WTC11 (cell line): ENCODE measurements at regions not wholly inside any gene's neighbourhood (a gene's known extent, or its start where the extent isn't known, plus 50 kb on each side); places are given as distances from the start of the nearest gene placed in this dataset.

Experiments
- ATAC-seq: fragments of 200-7000 bp; cut with Tn5 transposase; 2 replicates; pipeline ENCODE4 v1.10.0; 2021; ENCODE audit warnings: mild to moderate bottlenecking, moderate library complexity
- CTCF ChIA-PET: fragments of 300-600 bp; sonication (Branson Sonifier 250); formaldehyde crosslinking; loops from one replicate; lab custom pipeline; 2021; ENCODE audit warnings: antibody characterized with exemption; lab: Charles Lee
- POLR2A ChIA-PET: fragments of 350-600 bp; sonication (Branson Sonifier 250); formaldehyde crosslinking; loops from one replicate; lab custom pipeline; 2021; ENCODE audit warnings: antibody characterized with exemption; lab: Charles Lee
- DNase-seq: peaks from one replicate; pipeline ENCODE4 v3.0.0; 2021; ENCODE audit warnings: low spot score
- H3K27ac Mint-ChIP-seq: 2 replicates; pipeline ENCODE4 v1.8.0; 2021; ENCODE audit warnings: mixed read lengths
- H3K27me3 Mint-ChIP-seq: 2 replicates; pipeline ENCODE4 v1.8.0; 2021; ENCODE audit warnings: low read depth, mild to moderate bottlenecking, moderate library complexity, mixed read lengths
- H3K36me3 Mint-ChIP-seq: 2 replicates; pipeline ENCODE4 v1.8.0; 2021; ENCODE audit warnings: mixed read lengths
- H3K4me1 Mint-ChIP-seq: 2 replicates; pipeline ENCODE4 v1.8.0; 2022; ENCODE audit warnings: mixed read lengths
- H3K4me3 Mint-ChIP-seq: 2 replicates; pipeline ENCODE4 v1.8.0; 2021; ENCODE audit warnings: mild to moderate bottlenecking, moderate library complexity, mixed read lengths
- H3K9me3 Mint-ChIP-seq: 2 replicates; pipeline ENCODE4 v1.8.0; 2021; ENCODE audit warnings: mixed read lengths
- AR ChIP-seq: fragments of 250-450 bp; sonication (Bioruptor Pico); IDR thresholded peaks from 2 replicates; pipeline ENCODE4 v1.9.0; 2021; ENCODE audit warnings: mild to moderate bottlenecking
- CTCF ChIP-seq: fragments of 200-600 bp; IDR thresholded peaks from 2 replicates; pipeline ENCODE4 v1.8.0; 2022; ENCODE audit warnings: antibody characterized with exemption
- EMX1 ChIP-seq: fragments of 250-450 bp; sonication (Bioruptor Pico); IDR thresholded peaks from 2 replicates; pipeline ENCODE4 v1.8.0; 2021; ENCODE audit warnings: mild to moderate bottlenecking
- ESRRA ChIP-seq: sonication (generic); formaldehyde crosslinking; IDR thresholded peaks from 2 replicates; pipeline ENCODE4 v1.8.1; 2022; ENCODE audit warnings: mild to moderate bottlenecking, missing genetic modification reagents, borderline replicate concordance
- GRHL2 ChIP-seq: fragments of 250-450 bp; sonication (Bioruptor Pico); IDR thresholded peaks from 2 replicates; pipeline ENCODE4 v1.8.0; 2022; ENCODE audit warnings: mild to moderate bottlenecking, moderate library complexity; ENCODE audit not compliant: insufficient replicate concordance, severe bottlenecking
- GTF2I ChIP-seq: fragments of 250-450 bp; sonication (Bioruptor Pico); conservative IDR thresholded peaks from 2 replicates; pipeline ENCODE4 v1.4.0; 2021; ENCODE audit warnings: mild to moderate bottlenecking
- JUN ChIP-seq: sonication (generic); formaldehyde crosslinking; IDR thresholded peaks from 2 replicates; pipeline ENCODE4 v1.8.0; 2023; ENCODE audit warnings: mild to moderate bottlenecking, missing genetic modification reagents
- NFE2L1 ChIP-seq: sonication (generic); formaldehyde crosslinking; IDR thresholded peaks from 2 replicates; pipeline ENCODE4 v1.8.1; 2023; ENCODE audit warnings: missing genetic modification reagents
- NFYB ChIP-seq: sonication (generic); formaldehyde crosslinking; conservative IDR thresholded peaks from 2 replicates; pipeline ENCODE4 v1.8.0; 2022; ENCODE audit warnings: low read depth, missing genetic modification reagents
- NR3C1 ChIP-seq: sonication (generic); formaldehyde crosslinking; conservative IDR thresholded peaks from 2 replicates; pipeline ENCODE4 v1.8.1; 2023; ENCODE audit warnings: low read depth, mild to moderate bottlenecking, missing genetic modification reagents
- PRDM15 ChIP-seq: sonication (generic); formaldehyde crosslinking; IDR thresholded peaks from 2 replicates; pipeline ENCODE4 v1.8.0; 2022; ENCODE audit warnings: missing genetic modification reagents
- ZNF219 ChIP-seq: sonication (generic); formaldehyde crosslinking; IDR thresholded peaks from 2 replicates; pipeline ENCODE4 v1.8.0; 2023; ENCODE audit warnings: missing genetic modification reagents, mild to moderate bottlenecking, borderline replicate concordance
- ZNF232 ChIP-seq: sonication (generic); formaldehyde crosslinking; IDR thresholded peaks from 2 replicates; pipeline ENCODE4 v1.8.0; 2022; ENCODE audit warnings: mild to moderate bottlenecking, missing genetic modification reagents
- TF ChIP-seq, protein P1 (sequence below): sonication (generic); formaldehyde crosslinking; IDR thresholded peaks from 2 replicates; pipeline ENCODE4 v1.8.1; 2022; ENCODE audit warnings: low read depth, missing genetic modification reagents, borderline replicate concordance
- TF ChIP-seq, protein P2 (sequence below): fragments of 250-450 bp; sonication (Bioruptor Pico); conservative IDR thresholded peaks from 2 replicates; pipeline ENCODE4 v1.9.0; 2021; ENCODE audit warnings: mild to moderate bottlenecking

DNA sequence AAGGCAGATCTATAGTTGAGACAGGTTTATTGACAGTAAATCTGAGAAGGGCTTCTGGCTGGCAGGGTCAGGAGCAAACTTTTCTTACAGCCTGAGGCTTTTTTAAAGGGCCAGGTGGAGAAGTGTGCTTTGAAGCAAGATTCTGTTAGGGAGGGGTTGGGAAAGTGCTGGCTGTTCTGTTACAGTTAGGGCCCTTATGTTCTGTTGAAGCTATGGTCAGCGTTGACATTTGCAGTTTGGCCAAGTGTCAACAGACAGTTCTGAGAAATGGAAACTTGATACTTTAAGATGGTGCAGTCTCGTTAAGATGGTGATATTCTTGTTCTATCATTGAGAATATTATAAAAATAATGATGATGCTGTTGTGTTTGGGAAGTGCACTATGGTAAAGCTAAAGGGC is 154.2 kb downstream of the RDH14 start:
- no peak for ATAC-seq
- Mint-ChIP-seq H3K4me3 (no peak overlapping the region), H3K4me1 (peaks cover 16% of the 10 kb centered on the region)
- no peak for TF ChIP-seq AR (CRISPR knock-in tag)
- TF ChIP-seq PRDM15 (CRISPR knock-in tag), result no peak
- no peak for TF ChIP-seq NFE2L1 (CRISPR knock-in tag)
- TF ChIP-seq CTCF, result no peak
- TF ChIP-seq, protein P1, sequence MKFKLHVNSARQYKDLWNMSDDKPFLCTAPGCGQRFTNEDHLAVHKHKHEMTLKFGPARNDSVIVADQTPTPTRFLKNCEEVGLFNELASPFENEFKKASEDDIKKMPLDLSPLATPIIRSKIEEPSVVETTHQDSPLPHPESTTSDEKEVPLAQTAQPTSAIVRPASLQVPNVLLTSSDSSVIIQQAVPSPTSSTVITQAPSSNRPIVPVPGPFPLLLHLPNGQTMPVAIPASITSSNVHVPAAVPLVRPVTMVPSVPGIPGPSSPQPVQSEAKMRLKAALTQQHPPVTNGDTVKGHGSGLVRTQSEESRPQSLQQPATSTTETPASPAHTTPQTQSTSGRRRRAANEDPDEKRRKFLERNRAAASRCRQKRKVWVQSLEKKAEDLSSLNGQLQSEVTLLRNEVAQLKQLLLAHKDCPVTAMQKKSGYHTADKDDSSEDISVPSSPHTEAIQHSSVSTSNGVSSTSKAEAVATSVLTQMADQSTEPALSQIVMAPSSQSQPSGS, result no peak
- TF ChIP-seq GRHL2 (CRISPR knock-in tag), result no peak
- TF ChIP-seq JUN (CRISPR knock-in tag), result no peak
- TF ChIP-seq, protein P2, sequence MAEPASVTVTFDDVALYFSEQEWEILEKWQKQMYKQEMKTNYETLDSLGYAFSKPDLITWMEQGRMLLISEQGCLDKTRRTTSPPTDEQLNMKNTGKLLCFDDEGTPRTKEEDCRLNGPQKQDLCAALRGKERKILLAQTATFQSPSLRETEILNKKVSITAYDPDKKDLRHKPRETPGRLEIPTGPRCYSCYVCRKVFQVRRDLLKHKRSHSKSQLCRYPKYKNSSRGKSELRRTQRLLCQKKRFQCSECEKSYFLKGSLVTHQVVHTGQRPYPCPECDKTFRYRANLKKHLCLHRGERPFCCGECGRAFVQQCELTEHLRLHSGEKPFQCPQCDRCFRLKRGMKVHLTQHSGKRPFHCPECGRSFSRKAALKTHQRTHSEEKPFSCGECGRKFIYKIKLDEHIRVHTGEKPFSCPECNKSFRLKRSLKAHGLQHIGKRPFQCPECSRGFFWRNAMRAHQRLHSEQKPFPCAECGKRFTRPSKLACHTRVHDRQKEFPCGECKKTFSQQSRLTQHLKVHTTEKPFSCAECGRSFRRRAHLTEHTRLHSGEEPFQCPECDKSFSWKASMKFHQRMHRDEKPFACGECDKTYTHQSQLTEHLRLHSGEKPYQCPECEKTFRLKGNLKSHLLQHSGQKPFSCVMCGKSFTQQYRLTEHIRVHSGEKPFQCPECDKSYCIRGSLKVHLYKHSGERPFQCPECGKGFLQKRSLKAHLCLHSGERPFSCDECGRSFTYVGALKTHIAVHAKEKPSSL (CRISPR knock-in tag), result no peak
- TF ChIP-seq ZNF219 (CRISPR knock-in tag), result no peak
- TF ChIP-seq GTF2I, result no peak
- TF ChIP-seq EMX1 (CRISPR knock-in tag), result no peak
- no peak for TF ChIP-seq NR3C1 (CRISPR knock-in tag)
- TF ChIP-seq ZNF232 (CRISPR knock-in tag), result no peak
- no peak for TF ChIP-seq ESRRA
- TF ChIP-seq, all 79 proteins: peak for 0
- Mint-ChIP-seq H3K27ac (no peak overlapping the region), H3K36me3 (no peaks in the 10 kb centered on the region), H3K27me3 (no peaks in the 10 kb centered on the region), H3K9me3 (no peaks in the 10 kb centered on the region)
- CTCF ChIA-PET, result interaction anchor here (0.8 kb wide), 1 partner anchor 19 kb away, joined by 4 read pairs; no protein-coding TSS in a partner anchor
- no peak for DNase-seq
- POLR2A ChIA-PET, result no interaction called here

- ATAC-seq (peak; percentile 91), DNase-seq (no peak)
- Mint-ChIP-seq H3K4me1 (peaks cover 16% of the 10 kb centered on the region), H3K36me3 (no peaks in the 10 kb centered on the region), H3K27me3 (no peaks in the 10 kb centered on the region), H3K9me3 (no peaks in the 10 kb centered on the region), H3K4me3 (no peak overlapping the region), H3K27ac (no peak overlapping the region)
- TF ChIP-seq NFYB (CRISPR knock-in tag) (no peak), CTCF (peak; percentile 58)
- ChIA-PET POLR2A (no interaction called here), CTCF (interaction anchor here (1.1 to 2.3 kb wide), 3 partner anchors 9 to 17 kb away, joined by 5 to 14 read pairs (median 7); no protein-coding TSS in a partner anchor)
Observed at GRCh38 chr2:18404708-18405107, 155.7 kb downstream of the RDH14 start.
